HG03108 (cell line): ENCODE measurements at regions not wholly inside any gene's neighbourhood (a gene's known extent, or its start where the extent isn't known, plus 50 kb on each side); places are given as distances from the start of the nearest gene placed in this dataset.

Experiments
- ATAC-seq: cut with Tn5 transposase; IDR thresholded peaks from one replicate; pipeline ENCODE4 v1.9.1; 2021; ENCODE audit warnings: moderate library complexity; ENCODE audit not compliant: unreplicated experiment

DNA sequence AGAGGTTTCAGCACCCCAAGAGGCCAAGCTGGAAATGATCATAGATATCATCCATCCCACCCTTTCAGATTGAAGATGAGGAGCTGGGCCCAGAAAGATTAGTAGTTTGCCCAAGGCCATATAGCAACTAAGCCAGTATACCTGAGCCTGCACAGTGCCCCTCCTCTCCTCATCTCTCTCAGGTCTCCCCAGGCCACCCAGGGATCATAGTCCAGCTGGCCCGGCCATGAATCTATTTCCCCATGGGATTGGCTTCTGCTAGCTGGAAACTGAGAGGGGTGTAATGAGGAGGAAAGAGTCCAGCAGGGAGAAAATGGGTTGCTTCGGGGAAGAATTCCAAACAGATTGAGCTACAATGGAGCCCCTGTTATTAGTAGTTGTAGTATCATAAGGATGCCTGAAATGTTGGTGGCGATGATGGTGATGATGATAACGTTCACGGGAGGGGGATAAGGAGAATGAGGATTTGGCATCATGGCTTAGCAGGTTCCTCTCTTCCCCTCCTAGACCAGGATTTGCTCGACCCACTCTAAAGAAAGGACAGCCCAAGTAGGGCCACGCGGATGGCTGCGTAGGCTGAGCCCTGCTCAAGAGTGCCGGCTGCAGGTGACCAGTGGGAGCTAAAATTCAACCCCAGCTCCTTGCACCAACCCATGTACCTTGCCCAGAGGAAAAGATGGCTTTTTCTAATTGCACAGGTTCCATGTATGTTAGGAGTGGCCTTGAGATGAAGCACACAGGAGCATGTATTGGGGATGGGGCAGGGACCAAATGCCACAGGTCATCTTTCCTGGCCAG is 117.8 kb upstream of the PJA1 start:
- ATAC-seq = no peak

DNA sequence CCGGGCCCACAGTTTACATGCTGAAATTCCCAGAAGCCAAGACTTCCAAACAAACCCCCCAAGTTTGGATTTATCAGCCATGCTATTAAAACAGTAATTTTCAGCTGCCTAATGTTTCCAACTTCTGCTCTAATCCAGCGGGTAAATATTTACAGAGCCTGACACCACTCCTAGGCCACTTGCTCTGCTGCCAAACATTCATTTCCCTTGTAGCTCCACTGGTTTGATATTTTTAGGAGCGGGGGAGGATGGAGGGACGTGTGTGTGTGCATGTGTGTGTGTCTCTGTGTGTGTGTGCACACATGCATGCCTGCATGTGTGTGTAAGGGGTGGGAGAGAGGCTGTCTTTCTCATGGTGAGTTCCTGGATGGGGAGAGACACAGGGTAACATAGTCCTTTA is 115.7 kb upstream of the PJA1 start:
- ATAC-seq = no peak

DNA sequence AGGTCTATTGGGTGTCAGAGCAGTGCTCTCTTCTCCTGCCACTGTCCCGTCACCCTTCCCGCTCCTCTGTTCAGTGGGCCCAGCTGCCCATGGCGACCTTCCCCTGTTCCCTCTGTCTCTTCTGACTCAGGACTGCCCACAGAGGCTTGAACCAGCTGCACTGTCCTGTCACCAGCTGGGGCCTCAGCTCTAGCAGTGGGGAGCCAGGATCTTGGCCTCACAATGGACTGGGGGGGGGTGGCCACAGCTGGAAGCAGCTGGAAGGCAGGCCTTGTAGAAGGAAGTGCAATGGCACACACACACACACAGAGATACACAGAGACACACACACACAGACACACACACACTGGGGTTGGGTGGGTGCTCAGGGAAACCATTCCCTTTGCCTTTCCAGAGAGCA is 114.0 kb upstream of the PJA1 start:
- no peak for ATAC-seq

DNA sequence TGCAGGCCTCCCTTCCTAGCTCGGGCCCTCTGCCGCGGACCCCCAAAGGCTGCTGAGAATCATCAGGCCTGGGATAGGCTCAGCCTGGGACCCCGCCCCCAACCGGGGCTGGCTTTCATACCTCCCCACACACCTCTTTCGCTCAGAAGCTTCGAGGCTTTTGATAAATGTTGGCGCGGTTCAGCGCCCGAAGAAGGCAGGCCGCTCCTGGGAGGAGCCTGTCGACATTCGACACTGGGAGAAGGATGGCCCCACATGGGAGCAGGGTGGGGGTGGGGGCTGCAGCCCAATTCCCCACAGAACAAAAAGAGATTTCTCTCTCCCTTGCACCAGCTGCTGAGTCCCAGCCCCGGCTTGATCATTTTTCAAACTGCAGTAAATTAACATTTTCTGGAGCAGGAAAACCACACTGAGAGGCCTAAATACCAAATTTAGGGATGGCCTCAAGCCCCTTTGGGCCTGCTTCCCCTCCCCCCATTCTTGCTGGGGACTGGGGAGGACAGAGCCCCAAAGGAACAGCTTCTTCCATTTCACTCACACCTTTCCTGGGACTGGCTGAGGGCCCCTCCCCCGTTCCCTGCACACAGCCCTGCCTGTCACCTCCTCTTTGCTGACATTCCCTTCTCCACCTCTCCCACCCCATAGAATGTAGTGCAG is 112.9 kb upstream of the PJA1 start:
- ATAC-seq = no peak

DNA sequence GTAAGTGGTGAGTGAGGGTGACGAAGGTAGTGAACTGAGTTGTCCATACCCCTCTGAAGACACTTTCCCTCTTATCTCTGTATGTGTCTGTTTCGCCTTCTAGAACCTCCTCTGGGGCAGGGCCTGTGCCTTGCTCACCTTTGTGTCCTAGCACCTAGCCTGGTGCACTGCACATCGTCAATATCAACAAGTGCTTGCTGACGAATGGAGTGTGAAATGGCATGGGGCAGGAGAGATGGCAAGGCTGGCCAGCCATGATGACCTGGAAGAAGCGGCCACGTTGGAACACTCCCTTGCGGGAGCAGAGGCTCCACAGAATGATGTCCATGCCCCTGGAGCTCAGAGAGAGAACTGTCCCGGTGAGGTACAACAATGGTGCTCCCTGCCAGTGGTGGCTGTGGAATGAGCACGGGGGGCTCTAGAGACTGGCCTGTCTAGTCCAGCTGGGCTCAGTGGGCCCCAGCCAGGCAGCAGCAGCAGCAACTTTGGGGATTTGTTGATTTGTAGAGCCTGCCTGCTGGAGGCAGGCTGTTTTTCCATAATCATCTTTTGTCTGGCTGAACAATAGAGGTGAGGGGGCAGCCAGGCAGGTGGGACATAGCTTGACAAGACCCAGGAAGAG is 112.2 kb upstream of the PJA1 start:
- no peak for ATAC-seq

DNA sequence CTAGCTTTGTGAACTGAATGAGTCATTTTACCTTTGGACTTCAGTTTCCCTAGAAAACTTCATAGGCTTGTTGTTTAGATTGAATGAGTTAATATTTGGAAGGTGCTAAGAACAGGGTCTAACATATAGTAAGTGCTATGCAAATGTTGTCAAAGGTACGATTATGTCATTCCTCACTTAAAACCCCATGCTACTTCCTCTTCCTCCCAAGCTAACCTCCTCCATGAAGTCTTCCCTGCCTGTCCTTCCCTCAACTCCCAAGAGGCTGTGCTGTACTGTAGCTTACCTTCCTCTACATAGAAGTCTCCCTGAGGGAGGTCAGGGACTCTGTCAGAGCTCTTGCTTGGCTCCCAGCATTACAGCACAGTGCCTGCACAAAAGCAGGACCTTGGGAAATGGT is 103.4 kb upstream of the PJA1 start:
- no peak for ATAC-seq

DNA sequence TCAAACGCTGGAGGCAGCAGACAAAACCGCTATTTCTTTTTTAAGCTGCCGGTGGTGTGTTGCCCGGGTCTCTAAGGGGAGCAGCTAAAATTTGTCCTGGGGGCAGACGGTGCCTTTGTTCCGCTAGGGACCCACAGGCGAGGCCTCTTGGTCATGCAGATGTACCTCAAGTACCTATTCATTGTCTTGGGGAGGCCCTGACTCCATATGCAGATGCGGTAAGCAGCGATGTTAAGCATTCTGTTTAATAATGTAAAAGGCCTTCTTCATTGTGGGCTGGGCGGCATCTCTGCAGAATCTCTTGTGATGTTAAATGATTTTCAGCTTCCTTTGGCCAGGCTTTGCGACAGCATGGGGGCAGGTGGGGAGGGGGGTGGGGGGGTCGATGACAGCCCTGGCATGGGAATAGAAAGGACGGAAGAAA is 98.9 kb upstream of the PJA1 start:
- no peak for ATAC-seq

DNA sequence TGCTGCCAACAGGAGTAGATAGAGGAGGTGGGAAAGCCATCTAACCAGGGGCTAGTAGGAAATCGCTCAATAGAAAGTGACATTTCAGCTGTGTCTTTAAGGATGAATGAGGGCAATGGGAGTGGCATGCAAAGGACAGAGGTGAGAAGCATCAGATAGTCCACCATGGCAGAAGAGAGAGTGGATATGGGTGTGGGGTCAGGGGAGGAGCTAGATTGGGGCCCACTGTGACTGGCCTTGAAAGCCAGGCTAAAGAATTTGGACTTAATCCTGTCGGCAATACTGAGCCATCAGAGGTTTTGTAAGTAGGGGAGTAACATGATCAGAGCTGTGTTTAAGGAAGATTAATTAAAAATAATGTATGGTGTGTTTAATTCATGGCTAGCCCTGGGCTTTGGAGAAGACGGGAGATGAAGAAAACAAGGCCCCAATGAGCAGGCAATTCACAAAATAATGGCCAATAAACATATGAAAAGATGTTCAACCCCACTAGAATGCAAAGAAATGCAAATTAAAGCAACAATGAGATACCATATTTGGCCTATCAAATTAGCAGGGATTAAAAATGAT is 98.1 kb upstream of the PJA1 start:
- ATAC-seq = no peak

DNA sequence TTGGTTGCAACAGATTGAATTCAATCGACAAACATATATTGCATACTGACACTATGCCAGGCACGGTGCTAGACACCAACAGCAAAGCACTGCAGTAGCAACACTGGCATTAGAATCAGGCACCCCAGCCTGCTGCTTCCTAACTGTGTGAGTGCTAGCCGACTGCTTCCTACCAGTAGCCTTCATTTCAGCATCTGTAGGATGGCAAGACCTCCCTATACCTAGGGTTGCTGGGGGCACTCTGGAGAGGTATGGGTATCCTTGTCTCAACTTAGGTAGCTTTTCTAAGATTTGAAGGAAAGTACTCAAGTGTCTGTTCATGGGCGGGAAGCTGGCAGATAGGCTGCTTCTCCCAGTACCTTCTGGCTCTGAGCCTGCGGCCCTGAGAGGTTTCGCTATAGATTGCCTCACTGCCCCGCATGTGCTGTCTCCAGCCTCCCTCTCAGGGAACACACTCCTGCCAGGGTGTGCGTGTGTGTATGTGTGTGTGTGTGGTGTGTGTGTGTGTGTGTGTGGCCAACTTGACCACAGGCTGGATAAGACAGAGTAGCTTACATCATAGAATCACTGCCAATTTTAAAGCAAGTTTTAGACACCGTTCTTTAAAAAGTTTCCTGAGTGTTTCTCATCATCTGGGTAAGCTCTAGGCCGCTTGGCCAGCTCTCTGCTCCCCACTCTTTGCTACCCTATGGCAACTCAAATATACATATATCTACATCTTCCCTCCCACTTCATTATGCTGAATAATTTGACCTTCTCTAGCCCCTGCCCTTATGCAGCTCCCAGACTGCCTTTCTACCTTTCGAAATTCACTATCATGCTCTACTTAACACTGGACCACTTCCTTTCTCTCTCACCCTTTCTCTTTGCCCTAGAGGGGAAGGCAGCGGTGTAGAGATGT is 97.0 kb upstream of the PJA1 start:
- ATAC-seq = no peak

DNA sequence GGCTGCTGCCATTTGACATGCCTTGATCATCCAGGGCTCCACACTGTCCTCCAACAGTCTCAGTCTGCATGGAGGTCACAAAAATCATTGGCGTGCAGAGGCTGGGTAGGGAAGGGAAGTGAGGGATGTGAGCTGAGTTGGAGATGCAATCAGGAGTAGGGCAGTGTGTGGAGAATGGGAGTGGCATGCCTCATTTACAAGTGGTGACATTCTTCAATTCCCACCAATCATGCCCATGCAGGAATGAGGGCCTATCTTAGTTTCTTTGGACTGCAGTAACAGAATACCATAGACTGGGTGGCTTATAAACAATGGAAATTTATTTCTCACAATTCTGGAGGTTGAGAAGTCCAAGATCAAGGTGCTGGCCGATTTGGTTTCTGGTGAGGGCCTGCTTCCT is 94.9 kb upstream of the PJA1 start:
- ATAC-seq = no peak

DNA sequence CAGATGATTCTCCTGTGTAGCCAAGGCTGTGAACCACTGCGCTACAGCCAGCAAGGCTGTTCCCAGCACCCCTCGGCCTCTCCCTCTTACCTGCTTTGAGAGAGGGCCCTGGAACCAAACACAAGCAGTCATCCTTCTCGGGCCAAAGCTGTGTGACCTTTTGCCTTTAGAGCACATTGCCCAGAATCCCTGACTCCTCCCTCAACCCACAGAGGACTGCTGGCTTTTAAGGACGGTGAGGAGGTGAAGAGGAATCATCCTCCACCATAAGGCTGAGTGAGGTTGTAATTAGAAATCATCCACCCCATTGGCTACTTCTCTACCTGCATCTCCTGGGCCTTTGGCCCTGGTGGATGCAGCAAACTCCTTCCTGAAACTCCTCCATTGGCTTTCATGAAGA is 93.6 kb upstream of the PJA1 start:
- ATAC-seq = no peak

DNA sequence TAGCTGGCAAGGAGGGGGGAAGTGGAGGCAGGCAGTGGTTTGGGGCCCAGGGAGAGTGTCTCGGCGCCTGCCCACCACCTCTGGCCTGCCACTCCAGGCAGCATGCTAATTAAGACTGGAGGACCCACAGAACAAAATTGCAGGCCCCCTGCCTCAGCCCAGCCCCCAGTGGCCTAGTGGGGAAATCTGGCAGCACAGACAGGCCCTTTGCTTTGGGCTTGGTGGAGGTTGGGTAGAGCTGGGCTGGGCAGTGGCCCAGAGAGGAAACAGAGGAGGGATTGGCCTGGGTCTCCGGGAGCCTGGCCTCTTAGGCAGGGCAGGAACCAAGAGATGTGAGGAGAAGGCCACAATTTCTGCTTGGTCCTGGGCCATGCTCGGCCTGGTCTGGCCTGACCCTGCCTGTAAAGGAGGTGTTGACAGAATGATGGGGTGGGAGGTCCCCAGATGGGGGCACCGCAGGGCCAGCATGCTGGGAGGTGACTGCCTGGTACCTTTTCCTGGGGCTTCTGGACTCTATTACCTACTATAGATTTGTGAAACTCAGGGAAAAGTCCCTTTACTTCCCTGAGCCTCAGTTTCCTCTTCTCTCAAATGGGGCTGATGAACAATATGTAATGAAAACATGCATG is 92.4 kb upstream of the PJA1 start:
- ATAC-seq = no peak

DNA sequence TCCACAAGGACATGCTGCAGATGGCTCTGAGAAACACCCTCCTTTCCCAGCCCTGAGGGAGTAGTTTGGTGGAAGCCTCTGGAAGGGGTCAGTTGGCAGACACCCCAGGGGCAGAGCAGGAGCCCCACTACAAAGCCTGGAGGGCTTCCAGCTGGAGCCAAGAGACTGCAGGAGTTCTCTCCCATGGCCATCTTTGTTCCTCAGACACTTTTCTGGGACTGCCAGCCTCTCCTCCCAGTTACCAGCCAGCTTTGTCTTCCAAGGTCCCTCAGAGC is 91.0 kb upstream of the PJA1 start:
- ATAC-seq = no peak

DNA sequence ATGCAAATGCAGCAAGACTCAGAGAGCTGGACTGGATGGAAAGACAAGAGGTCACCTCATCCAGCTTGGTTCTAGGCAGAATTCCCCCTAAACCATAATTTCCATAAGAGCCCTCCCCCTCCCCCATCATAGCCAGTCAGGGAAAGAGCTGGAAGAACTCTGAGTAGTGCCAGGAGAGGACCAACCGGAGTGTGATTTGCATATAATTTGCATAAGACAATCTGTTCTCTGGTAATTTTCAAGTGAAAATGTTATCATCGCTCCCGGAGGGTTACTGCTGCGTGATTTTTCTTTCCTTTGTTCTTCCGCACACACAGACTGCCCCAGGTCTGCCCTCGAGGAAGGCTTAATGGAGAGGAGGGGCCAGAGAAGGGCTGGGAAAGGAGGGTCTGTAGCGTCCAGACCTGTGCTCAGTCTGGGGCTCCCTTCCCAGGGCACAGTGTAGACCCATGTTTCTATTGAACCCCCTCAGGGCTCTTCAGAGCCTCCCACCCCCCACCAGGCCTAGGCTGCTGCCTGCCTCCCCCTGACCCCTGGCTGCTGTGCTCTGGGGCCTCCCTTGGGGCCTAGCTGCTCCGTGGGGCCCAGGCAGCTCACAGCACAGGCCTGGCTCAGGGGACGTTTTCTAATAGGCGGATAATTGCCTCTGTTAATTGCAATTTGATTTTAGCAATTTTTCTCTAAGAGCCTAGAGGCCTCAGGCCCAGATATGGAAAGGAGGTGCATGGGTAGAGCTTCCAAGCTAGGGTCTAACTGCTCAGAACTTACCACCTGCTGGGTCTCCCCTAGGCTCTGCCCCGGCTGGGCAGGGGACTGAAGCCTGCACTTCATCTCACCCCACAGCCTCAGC is 90.4 kb upstream of the PJA1 start:
- ATAC-seq = no peak

DNA sequence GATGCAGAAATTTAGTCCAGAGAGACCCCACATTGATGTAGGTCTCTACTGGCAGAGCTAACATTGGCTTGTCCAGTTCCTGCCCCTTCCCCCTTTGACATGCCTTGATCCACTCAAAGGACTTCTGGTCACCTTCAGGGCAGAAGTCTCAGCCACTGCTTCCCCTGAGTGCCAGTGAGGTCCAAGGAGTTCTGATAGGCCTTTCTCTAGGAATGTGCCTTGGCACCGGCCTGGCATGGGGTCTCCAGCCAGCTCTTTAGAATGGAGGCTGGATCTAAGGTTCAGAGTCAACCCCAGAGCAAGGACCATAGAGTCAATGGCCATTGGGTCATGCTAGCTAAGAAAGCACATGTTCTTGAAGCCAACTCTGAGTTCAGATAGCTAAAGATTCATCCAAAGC is 88.6 kb upstream of the PJA1 start:
- ATAC-seq = no peak

DNA sequence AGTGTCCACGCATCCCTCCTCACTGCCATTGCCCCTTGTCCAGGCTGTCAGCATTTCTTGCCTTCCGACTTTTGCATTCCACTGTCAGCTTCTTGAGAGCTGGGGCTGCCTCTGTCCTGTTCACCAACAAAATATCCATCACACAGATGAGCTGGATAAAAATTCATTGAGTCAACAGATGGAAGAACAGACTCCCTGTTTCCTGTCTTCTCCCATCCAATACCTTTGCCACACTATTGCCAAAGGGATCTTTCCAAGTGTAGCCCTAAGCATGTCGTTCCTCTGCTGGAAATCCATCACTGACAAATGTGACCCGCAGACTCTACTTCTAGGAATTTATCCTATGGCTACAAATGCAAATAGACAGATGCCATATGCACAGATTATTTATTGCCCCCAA is 78.0 kb upstream of the PJA1 start:
- ATAC-seq = no peak

DNA sequence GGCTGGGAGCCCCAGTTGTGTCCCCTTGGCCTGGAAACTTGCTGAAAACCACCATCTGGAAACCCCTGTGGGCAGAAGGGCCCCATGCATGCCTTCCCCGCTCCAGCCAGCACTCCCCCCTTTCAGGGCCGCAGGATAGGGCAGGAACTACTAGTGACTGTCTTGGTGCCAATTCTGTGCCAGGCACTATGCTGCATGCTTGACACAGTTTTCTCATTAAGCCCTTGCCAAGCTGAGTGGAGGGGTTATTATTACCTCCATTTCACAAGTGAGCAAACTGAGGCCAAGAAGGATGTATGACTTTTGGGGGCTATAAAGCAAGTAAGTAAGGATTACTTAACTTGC is 73.6 kb upstream of the PJA1 start:
- ATAC-seq = no peak

DNA sequence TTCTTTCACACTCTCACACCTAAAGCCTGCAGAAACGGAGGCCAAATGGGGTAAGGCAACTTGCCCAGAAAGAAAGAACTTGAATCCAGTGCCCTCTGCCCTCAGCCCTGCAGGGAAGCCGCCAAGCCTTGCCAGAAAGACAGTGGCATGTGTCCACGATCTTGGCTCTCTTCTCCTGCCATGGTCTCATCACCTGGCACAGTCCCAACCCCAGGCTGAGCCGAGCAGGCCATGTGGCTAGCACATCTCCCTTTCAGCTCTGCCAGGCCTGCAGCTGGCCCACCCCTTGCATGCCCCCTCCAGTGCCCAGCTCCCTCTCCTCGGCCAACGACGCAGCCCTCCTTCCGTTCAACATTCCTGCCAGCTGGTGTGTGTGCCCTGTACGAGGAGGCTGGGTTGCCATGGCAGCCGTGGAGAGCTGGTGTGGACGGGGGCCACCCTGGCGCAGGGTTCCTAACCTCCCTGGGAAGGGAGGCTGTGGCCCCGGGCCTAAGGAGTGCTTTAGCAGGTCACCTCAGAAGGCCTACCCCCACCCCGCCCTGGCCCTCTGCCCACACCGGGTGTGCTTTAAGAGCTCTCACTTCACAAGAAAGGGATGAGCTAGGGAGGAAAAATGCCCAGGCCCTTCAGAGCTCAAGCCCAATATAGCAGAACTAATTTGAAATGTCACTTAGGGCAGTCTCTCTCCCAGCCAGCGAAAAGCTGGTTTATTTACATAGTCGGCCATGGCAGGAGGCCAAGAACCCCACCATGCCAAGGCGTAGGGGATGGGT is 73.0 kb upstream of the PJA1 start:
- ATAC-seq = no peak

DNA sequence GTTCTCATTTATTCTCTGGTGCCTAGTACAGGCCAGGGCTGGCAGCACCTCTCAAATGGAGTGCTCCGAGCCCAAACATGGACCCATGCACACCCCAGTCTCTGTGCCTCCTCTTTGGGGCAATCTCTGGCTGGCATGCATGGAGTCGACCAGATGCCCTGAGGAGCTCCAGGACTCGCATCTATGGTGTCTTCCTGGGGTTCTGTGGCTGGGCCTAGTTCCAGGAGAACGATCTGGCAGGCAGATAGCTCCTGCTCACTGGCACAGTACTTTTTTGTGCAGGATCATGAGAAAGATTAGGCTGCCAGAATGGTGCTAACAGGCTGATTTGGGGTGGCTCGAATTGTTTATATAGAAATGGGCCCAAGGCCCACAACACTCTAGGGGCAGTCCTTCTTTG is 72.0 kb upstream of the PJA1 start:
- ATAC-seq = no peak
